ENCODE measurements at regions not wholly inside any gene's neighbourhood (a gene's known extent, or its start where the extent isn't known, plus 50 kb on each side); places are given as distances from the start of the nearest gene placed in this dataset.
"Not testable (repeated sequence)": the region's sequence is repeated elsewhere in the genome, so short reads cannot be mapped to it uniquely, and the experiment has no call there.

DNA sequence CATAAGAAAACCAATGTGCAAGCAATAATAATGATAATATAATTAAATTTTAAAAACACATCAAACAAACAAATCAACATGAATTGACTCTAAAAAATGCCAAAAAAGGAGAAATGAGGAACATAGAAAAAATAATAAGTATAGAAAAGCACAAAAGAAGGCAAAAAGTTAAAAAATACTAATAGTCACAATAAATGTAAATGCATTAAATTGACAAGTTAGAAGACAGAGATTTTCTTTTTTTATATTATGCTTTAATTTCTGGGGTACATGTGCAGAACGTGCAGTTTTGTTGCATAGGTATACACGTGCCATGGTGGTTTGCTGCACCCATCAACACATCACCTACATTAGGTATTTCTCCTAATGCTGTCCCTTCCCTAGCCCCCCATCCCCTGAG, 767.0 kb downstream of the ADCYAP1 start:
- not testable (repeated sequence) for TF ChIP-seq SMAD3 (CRISPR knock-in tag; IDR thresholded peaks at IDR 0.05; ENCODE audit: borderline replicate concordance); GTF2I (CRISPR knock-in tag; conservative IDR thresholded peaks at IDR 0.05)
- TF ChIP-seq, protein P1, sequence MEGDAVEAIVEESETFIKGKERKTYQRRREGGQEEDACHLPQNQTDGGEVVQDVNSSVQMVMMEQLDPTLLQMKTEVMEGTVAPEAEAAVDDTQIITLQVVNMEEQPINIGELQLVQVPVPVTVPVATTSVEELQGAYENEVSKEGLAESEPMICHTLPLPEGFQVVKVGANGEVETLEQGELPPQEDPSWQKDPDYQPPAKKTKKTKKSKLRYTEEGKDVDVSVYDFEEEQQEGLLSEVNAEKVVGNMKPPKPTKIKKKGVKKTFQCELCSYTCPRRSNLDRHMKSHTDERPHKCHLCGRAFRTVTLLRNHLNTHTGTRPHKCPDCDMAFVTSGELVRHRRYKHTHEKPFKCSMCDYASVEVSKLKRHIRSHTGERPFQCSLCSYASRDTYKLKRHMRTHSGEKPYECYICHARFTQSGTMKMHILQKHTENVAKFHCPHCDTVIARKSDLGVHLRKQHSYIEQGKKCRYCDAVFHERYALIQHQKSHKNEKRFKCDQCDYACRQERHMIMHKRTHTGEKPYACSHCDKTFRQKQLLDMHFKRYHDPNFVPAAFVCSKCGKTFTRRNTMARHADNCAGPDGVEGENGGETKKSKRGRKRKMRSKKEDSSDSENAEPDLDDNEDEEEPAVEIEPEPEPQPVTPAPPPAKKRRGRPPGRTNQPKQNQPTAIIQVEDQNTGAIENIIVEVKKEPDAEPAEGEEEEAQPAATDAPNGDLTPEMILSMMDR (IDR thresholded peaks at IDR 0.05), result not testable (repeated sequence)
- TF ChIP-seq, protein P2, sequence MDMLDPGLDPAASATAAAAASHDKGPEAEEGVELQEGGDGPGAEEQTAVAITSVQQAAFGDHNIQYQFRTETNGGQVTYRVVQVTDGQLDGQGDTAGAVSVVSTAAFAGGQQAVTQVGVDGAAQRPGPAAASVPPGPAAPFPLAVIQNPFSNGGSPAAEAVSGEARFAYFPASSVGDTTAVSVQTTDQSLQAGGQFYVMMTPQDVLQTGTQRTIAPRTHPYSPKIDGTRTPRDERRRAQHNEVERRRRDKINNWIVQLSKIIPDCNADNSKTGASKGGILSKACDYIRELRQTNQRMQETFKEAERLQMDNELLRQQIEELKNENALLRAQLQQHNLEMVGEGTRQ (CRISPR knock-in tag; IDR thresholded peaks at IDR 0.05), result not testable (repeated sequence)

All from WTC11 (cell line).